H1 (cell line): ENCODE measurements at regions not wholly inside any gene's neighbourhood (a gene's known extent, or its start where the extent isn't known, plus 50 kb on each side); places are given as distances from the start of the nearest gene placed in this dataset.

Source experiments
- CHD7 ChIP-seq: fragments of 300-600 bp; sonication (generic); IDR thresholded peaks from 2 replicates; pipeline ENCODE4 v1.7.1; 2012; ENCODE audit warnings: low read length, moderate library complexity, mild to moderate bottlenecking, inconsistent platforms; ENCODE audit not compliant: insufficient replicate concordance
- JUN ChIP-seq: IDR thresholded peaks from 2 replicates; pipeline ENCODE4 v1.6.1; 2011; ENCODE audit warnings: low read depth, mild to moderate bottlenecking, improper control_type of control experiment, low read length
- NRF1 ChIP-seq: IDR thresholded peaks from 2 replicates; pipeline ENCODE4 v1.6.1; 2011; ENCODE audit warnings: mild to moderate bottlenecking, low read depth, low read length, improper control_type of control experiment
- RFX5 ChIP-seq: IDR thresholded peaks from 2 replicates; pipeline ENCODE4 v1.6.1; 2011; ENCODE audit warnings: low read depth, low read length, improper control_type of control experiment, borderline replicate concordance
- TF ChIP-seq, protein P1 (sequence below): IDR thresholded peaks from 2 replicates; pipeline ENCODE4 v1.6.1; 2012; ENCODE audit warnings: inconsistent platforms

DNA sequence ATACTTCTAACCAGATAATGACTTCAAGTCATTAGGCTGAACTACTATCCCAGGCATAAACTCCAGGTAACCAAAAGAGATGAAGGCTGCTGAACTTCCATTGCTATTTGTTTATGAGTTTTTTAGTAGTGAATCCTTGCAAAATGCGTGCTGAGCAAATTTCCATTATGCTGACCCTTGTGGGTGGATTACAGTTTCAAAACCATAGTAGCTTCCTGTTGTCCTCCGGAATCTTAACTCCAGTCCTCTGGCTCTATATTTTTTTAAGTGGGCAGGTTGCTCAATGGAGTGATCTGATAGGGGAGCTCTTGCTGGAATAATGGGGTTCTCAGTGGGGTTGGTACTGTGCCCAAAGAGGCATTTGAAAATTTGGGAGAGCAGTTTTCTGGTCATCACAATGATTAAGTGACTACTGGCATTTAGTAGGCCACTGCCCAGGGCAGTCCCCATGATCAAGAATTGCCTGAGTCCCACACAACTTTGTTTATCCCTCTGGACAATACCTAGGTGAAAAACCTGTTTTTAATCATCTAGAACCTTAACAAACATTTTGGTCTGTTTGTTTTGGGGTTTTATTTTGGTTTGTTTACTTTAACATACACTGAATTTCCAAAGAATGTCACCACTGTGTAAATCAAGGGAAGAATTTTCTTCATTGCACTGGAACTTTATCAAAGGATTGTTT is 302.3 kb upstream of the GATB start (continued):
- TF ChIP-seq NRF1, result no peak
- no peak for TF ChIP-seq JUN
- no peak for TF ChIP-seq CHD7
- TF ChIP-seq, protein P1, sequence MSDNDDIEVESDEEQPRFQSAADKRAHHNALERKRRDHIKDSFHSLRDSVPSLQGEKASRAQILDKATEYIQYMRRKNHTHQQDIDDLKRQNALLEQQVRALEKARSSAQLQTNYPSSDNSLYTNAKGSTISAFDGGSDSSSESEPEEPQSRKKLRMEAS, result no peak
- no peak for TF ChIP-seq RFX5
